ENCODE measurements at regions not wholly inside any gene's neighbourhood (a gene's known extent, or its start where the extent isn't known, plus 50 kb on each side); places are given as distances from the start of the nearest gene placed in this dataset.
"Not testable (repeated sequence)": the region's sequence is repeated elsewhere in the genome, so short reads cannot be mapped to it uniquely, and the experiment has no call there.

DNA sequence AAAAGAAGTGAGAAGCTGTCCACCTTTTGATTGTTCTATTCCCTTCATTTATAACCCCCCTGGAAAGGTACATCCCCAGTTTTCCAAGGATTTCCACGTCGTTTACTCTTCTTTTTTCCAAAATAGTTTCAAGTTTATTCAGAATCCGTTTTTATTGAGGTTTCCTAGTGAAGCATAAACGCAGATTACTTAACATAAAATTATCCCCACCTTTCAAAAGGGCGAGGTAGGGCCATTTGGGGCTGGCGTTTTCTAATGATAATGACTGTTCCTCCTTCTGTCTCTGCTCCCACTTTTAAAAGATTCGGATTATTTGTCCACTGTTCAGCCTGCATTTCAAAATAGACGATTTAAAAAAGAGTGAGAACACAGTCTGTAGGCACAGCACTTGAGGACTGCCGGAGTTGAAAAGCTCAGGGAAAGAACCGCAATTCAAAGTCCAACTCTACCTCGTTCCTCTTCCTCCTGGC lies 165.2 kb upstream of the PPP1R3A start:
- Histone ChIP-seq H3K27me3 (ENCODE audit: low read depth) (peaks cover 98% of the 10 kb centered on the region), H3K4me1 (peaks cover 48% of the 10 kb centered on the region), H3K36me3 (no peaks in the 10 kb centered on the region), H3K27ac (replicated peaks) (peak overlapping the region; percentile 84), H3K9me3 (replicated peaks) (no peaks in the 10 kb centered on the region), H3K4me3 (peak overlapping the region; percentile 74)
- TF ChIP-seq, protein P1, sequence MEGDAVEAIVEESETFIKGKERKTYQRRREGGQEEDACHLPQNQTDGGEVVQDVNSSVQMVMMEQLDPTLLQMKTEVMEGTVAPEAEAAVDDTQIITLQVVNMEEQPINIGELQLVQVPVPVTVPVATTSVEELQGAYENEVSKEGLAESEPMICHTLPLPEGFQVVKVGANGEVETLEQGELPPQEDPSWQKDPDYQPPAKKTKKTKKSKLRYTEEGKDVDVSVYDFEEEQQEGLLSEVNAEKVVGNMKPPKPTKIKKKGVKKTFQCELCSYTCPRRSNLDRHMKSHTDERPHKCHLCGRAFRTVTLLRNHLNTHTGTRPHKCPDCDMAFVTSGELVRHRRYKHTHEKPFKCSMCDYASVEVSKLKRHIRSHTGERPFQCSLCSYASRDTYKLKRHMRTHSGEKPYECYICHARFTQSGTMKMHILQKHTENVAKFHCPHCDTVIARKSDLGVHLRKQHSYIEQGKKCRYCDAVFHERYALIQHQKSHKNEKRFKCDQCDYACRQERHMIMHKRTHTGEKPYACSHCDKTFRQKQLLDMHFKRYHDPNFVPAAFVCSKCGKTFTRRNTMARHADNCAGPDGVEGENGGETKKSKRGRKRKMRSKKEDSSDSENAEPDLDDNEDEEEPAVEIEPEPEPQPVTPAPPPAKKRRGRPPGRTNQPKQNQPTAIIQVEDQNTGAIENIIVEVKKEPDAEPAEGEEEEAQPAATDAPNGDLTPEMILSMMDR (IDR thresholded peaks at IDR 0.05; ENCODE audit: borderline replicate concordance) = no peak
- intact Hi-C loops (cut with micrococcal nuclease) = no loop called here
- DNase-seq = no peak

DNA sequence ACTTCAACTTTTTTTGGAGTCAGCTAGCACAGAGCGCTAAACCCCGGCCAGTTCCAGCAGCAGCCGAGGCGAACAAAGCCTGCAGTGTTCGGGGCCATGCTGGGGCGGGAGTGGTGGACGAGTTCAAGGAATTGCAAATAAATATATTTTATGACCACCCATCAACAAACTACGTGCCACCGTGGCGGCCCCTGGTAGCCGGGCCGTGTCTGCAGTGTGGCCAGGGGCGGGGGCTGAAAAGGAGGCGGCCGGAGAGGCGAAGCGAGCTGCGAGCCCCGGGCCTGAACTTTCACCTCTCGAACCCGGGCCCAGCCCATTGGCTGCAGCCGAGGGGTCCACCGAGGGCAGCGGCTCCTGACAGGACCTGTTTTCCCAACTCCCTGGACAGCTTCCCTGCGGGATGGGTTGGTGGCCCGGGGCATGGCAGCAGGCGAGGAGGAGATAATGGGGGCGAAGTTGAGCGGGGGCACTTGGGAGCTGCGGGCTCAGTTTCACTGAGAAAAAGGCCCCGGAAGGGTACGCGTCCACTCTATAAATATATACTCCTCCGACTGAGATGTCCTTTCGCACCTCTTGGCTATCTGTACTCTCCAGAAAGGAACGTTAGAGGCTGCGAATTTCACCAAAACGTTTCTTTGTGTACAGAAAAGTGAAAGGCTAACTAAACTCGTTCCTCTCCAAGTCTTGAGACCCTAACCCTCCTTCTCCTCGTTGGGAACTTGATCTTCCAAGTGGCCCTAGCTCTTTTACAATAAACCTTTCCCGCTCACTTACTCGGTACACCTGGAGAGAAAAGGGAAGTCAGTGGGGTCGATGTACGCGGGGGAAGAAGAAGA lies 164.6 kb upstream of the PPP1R3A start:
- Histone ChIP-seq H3K27me3 (ENCODE audit: low read depth) (peaks cover 94% of the 10 kb centered on the region), H3K4me1 (peaks cover 48% of the 10 kb centered on the region), H3K27ac (replicated peaks) (peak overlapping the region; percentile 84), H3K36me3 (no peaks in the 10 kb centered on the region), H3K9me3 (replicated peaks) (no peaks in the 10 kb centered on the region), H3K4me3 (peak overlapping the region; percentile 74)
- DNase-seq = peak; percentile 16
- intact Hi-C loops (cut with micrococcal nuclease) = no loop called here
- TF ChIP-seq, protein P1 (IDR thresholded peaks at IDR 0.05; ENCODE audit: borderline replicate concordance) = no peak

DNA sequence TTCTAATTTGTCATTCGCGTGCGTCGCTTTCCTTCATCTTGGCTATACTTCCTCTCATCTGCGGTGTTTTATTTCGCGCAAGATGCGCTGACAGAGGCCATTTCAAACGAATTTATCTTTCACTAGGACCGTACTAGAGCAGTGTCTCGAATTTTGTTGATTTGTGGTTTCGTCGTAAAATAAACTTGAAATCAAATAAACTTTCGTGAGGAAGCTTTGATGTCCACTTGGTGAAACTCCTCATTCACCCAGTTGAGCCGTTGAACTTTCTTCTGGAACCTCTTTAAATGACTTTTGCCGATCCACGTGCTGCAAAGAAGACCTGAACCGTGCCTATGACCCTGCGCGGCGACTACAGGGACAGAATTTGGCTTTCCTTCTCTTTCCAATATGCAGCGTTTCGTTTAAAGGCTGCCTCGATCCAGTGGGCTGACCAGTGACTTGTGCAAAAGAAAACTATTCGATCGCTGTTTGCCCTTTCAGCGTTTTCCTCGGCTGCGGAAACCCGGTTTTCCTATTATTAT lies 163.9 kb upstream of the PPP1R3A start:
- intact Hi-C loops (cut with micrococcal nuclease) = no loop called here
- peak overlapping the region; percentile 74 for H3K4me3 ChIP-seq
- no peak for DNase-seq
- H3K9me3 ChIP-seq (replicated peaks) = no peaks in the 10 kb centered on the region
- TF ChIP-seq, protein P1 (IDR thresholded peaks at IDR 0.05; ENCODE audit: borderline replicate concordance) = no peak
- peaks cover 48% of the 10 kb centered on the region for H3K4me1 ChIP-seq
- H3K27me3 ChIP-seq (ENCODE audit: low read depth) = peaks cover 92% of the 10 kb centered on the region
- peak overlapping the region; percentile 84 for H3K27ac ChIP-seq (replicated peaks)
- H3K36me3 ChIP-seq = no peaks in the 10 kb centered on the region

DNA sequence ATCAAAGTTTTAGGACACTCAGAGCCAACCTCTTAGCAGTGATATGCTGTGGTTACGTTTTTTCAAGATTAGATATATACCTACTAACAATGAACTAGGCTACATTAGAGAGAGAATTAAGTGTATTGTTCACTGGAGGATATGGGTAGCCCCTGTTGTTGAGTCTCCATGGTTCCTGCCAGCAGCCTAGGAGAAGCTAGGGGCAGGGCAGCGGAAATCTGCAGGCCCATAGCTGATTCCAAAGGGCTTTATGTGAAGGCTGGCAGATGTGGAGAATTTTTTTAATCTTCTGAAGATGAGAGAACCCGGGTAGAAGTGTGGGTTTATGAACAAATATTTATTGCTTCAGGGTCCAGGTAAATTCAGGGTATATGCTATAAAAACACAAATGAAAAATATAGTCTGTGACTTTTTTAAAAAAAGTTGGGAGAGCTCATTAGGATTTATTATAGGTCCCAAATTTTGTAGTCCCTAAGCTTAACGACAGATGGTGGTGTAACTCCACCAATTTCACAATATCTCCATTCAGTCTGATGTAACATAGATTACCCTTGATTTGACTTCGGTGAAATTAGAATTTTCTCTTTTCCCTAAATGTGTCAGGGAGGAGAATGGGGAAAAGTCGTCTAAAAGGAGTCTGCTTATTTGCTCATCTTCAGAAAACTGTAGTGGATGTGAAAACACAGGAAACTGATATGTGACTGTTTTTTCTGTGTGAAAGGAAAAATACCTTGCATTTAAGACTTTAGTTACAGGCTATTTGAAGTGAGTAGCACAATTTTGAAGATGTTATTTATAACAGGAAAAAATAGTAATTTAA lies 163.0 kb upstream of the PPP1R3A start:
- Histone ChIP-seq H3K4me3 (peak overlapping the region; percentile 74), H3K36me3 (no peaks in the 10 kb centered on the region), H3K27me3 (ENCODE audit: low read depth) (peaks cover 86% of the 10 kb centered on the region), H3K4me1 (peaks cover 42% of the 10 kb centered on the region), H3K27ac (replicated peaks) (no peak overlapping the region), H3K9me3 (replicated peaks) (no peaks in the 10 kb centered on the region)
- TF ChIP-seq, protein P1 (IDR thresholded peaks at IDR 0.05; ENCODE audit: borderline replicate concordance) = peak; percentile 55
- intact Hi-C loops (cut with micrococcal nuclease) = no loop called here
- no peak for DNase-seq

DNA sequence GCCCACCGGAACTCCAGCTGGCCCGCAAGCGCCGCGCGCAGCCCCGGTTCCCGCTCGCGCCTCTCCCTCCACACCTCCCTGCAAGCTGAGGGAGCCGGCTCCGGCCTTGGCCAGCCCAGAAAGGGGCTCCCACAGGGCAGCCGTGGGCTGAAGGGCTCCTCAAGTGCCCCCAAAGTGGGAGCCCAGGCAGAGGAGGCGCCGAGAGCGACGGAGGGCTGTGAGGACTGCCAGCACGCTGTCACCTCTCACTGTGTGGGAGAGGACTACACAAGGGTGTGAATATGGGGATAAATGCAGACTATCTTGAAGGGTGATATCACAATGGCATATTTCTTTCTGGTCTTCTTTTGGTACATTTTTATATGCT lies 158.3 kb upstream of the PPP1R3A start:
- H3K27ac ChIP-seq (replicated peaks); H3K36me3 ChIP-seq; intact Hi-C loops (cut with micrococcal nuclease); H3K4me3 ChIP-seq; DNase-seq; H3K4me1 ChIP-seq; H3K9me3 ChIP-seq (replicated peaks): not testable (repeated sequence)
- H3K27me3 ChIP-seq (ENCODE audit: low read depth) = peaks cover 55% of the 10 kb centered on the region

DNA sequence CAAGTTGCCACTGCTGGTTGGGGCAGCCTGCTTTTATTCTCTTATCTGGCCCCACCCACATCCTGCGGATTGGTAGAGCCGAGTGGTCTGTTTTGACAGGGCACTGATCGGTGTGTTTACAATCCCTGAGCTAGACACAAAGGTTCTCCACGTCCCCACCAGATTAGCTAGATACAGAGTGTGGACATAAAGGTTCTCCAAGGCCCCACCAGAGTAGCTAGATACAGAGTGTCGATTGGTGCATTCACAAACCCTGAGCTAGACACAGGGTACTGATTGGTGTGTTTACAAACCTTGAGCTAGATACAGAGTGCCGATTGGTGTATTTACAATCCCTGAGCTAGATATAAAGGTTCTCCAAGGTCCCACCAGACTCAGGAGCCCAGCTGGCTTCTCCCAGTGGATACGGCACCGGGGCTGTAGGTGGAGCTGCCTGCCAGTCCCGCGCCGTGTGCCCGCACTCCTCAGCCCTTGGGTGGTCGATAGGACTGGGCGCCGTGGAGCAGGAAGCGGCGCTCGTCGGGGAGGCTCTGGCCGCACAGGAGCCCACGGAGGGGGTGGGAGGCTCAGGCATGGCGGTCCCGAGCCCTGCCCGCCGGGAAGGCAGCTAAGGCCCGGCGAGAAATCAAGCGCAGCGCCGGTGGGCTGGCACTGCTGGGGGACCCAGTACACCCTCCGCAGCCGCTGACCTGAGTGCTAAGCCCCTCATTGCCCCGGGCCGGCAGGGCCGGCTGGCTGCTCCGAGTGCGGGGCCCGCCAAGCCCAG lies 157.8 kb upstream of the PPP1R3A start:
- H3K27me3 ChIP-seq (ENCODE audit: low read depth) = peaks cover 50% of the 10 kb centered on the region
- H3K9me3 ChIP-seq (replicated peaks); intact Hi-C loops (cut with micrococcal nuclease); H3K4me3 ChIP-seq; H3K36me3 ChIP-seq; H3K4me1 ChIP-seq; DNase-seq; H3K27ac ChIP-seq (replicated peaks): not testable (repeated sequence)
